ENCODE measurements at regions not wholly inside any gene's neighbourhood (a gene's known extent, or its start where the extent isn't known, plus 50 kb on each side); places are given as distances from the start of the nearest gene placed in this dataset.

DNA sequence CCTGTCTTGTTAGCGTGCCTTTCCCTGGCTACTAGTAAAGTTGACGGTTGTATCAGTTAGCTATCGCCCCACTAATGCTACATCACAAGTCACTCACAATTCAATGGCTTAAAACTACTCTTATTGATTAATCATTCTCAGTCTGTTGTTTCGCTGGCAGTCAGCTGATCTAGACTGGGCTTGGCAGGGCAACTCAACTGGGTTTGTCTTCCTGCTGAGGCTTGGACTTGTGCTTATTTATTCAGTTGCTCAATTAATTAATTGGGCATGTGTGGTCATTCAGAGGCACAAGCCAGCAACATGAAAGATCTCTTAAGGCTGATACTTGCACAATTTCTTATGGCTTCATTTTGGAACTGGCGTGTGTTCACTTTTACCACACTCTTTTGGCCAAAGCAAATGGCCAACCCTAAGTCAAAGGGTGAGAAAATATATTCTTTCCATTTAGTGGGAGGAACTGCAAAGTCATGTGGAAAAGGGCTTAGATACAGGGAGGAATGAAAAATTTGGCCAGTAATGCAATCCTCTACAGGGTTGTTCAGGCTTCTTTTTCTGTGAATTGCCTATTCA, 333.5 kb downstream of the GPR37 start:
- no peak for DNase-seq (ENCODE audit: extremely low read depth, low read depth, low spot score)

DNA sequence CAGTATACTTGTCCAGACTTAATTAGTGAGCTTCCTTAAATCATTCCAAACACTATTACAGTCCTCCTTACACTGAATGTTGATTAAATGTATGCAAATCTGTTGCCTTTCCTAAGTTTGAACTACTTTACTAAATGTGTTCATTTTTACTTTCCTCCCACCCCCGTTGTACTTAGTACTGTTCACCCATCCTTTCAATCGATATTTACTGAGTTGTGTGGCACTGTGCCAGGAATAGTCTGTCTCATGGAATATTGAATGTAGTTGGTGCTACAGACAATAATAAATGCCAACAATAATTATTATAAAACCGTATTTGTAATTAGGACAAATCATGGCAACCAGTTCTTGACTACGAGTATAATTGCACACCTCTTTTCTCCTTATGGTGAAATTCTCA, 335.7 kb downstream of the GPR37 start:
- no peak for DNase-seq (ENCODE audit: extremely low read depth, low read depth, low spot score)

DNA sequence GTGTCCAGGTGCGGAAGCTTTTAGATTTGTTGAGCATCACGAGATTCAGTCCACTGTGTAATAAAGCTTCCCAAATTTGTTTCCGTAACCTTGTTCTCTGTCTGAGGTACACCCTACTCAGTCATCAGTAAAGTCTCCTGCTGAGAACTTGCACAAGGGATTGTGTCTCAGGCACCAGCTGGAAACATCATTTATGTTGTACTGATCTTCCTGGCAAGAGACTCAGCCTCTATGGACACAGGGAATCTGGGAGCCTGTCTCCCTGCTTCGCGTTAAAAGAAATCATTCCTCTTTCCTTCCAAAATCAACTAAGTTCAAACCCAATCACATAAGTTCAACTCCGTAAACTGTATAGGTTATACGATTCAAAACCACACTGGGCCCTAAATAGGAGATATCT, 336.8 kb downstream of the GPR37 start:
- DNase-seq (ENCODE audit: extremely low read depth, low read depth, low spot score), result no peak

DNA sequence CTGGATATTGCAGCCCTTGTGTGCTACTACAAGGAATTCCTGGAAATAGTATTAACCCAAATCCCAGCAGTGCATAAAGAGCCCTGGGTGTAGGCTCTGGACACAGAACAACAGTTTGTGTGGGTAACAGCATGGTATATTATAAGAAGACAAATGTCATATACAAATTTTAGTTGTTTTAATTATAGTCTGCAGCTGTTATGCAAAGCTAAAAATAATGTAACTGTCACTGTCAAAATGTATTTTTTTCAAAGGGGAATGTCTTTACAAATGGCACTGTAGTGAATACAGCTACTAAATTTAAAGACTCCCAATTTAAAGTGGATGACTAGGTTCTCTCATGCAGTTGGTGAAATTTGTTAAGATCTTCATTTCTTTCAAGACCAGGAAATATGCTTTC, 339.0 kb downstream of the GPR37 start:
- no peak for DNase-seq (ENCODE audit: extremely low read depth, low read depth, low spot score)

DNA sequence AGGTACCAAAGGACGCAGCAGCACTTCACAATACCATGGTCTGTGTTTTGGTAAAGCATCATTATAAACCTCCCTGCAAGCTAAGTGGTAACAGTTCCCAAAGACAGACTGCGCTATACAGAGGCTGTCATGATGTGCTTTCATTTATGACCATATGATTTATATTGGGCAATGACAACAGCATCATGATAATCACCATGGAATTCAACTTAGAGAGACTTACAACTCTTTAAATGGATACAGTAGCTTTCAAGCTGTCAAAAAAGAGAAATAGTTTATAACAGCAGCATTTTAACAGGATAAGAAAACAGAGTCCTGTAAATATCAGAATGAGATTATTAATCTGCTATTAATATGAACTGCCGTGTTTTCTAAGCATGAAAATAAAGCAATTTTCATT, 341.7 kb downstream of the GPR37 start:
- DNase-seq (ENCODE audit: extremely low read depth, low read depth, low spot score), result no peak

DNA sequence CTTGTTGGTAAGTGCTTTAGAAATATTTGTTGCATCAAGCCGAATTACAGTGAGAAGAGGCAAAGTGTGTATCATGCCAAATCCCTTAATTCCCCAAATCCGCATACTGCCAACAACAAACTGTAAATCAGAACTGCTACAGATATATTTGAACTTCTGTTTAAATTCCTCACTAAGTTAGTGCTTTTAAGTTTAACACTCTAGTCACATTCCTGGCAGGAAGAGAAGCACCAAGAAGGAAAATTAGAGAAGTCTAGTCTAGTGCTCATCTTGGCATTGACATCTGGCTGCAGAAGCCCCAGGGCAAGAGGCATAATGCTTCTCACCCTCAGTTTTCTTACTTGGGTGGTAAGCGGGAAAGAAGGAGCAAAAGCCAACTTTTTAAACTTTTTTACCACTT, 343.5 kb downstream of the GPR37 start:
- DNase-seq (ENCODE audit: extremely low read depth, low read depth, low spot score), result no peak

DNA sequence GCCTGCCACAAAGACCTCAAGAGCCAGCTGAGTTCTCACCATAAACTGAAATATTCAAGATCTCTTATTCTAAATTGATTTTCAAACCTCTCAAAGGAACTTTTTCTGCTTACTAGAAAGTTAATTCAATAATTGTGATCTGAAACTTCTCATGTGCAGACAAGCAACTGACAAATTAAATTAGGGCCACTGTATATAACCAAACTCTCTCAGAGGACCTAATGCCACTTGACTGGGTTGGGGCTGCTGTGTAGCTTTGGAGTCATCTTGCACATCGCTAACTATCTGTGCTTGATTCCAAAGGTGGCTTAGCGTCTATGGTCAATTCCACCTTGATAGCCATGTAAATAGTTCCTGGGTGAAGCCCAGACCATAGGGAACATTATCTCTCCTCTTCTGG, 345.2 kb downstream of the GPR37 start:
- no peak for DNase-seq (ENCODE audit: extremely low read depth, low read depth, low spot score)

DNA sequence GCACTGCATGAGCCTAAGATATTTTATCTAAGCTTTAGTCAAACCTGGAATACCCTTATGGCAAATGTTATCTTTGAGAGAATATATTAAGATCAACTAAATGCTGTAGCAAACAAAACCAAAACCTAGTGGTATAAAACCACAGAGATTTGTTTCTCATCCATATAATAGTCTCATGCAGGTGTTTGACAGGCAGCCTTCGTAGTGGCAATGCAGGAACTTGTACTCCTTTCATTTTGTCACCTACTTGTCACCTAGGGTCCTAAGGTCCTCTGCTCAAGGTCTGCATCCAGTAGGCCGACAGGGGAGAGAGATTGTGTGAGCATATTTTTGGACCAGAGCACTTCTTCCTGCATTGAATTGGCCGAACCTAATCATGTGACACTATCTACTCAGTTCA, 352.6 kb downstream of the GPR37 start:
- DNase-seq (ENCODE audit: extremely low read depth, low read depth, low spot score), result no peak

DNA sequence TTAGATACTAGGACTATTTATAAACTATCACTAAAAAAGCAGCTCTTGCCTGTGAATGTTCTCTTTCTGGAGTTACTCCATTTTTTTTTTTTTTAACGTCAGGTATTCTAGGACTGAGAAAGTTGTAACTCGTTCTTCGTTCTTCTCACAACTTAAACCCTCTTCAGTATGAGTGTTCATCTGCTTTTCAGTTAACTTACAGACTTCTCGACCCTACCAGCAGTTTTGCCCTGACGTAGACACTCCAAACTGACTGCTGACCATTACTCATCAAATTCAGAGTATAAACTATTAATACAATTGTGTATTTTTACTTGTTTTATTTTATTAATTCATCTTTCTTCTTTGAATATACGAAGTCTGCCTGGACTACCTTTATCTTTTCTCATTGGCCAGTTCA, 353.1 kb downstream of the GPR37 start:
- DNase-seq (ENCODE audit: extremely low read depth, low read depth, low spot score), result no peak

DNA sequence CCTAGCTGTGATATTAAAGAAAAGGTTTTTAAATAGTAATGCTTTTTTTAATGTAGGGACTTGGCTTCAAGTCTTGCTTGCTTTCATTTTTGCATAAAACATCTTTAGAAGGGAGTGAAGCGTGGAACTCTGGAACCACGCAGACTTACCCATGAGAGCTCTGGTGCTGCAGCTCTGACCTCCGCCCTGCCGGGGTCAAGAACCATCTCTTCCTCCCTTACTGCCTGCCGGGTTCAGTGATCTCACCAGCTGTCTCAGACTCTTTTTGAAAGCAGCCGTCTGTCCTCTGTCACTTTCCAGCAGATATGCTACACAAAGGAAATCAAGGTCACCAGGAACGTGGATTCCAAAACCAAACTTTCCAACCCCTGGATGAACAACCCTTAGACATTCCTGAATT, 353.8 kb downstream of the GPR37 start:
- DNase-seq (ENCODE audit: extremely low read depth, low read depth, low spot score), result no peak

DNA sequence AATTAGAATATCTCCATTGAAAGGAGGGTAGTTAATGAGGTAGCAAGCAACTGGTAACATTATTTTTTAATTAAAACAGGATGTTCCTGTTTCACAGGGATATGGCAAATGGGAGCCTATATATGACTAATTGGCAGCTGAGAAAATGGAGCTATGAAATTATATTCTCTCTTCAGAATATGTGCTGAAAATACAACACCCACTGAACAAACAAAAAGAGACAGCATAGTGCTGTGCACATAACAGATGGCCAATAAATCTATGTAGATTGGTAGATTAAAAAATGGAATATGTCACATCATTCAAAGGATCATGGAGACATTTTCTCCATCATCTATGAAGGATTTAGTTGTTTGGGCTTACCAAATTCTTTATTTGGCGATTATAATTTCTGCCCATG, 362.0 kb downstream of the GPR37 start:
- DNase-seq (ENCODE audit: extremely low read depth, low read depth, low spot score), result no peak

DNA sequence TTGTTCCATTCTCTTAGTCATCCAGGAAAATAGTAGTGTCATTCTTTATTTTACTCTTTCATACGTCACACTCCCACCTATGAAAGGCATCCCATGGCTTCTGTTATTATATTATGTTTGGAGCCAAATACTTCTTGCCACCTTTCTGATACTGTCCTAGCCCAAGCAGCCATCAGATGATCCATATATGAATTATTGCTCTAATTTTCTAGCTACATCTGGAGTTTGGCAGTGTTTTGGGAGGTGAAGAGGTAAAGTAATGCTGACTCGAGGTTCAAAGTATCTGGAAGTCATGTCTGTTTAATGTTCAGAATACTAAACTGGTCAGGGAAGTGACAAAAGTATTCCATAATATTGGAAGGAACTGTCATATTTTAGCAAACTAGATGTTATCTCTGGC, 362.5 kb downstream of the GPR37 start:
- no peak for DNase-seq (ENCODE audit: extremely low read depth, low read depth, low spot score)

DNA sequence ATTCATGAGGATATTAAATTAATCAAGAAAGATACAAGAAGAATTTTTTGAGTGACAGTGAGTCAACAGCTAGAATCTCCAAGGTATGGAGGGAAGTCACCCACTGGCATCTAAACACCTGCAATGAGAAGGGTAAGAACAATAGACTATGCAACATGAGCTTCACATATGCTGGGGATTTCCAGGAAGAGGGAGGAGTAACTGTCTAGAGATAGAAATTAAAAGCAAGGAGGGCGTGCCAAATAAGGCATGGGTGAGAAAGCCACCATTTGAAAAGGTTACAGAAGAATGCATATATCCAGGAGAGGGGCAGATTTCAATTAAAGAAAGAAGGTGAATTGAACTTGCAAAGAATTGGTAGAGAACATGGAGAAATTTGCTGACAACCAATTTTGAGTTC, 365.7 kb downstream of the GPR37 start:
- no peak for DNase-seq (ENCODE audit: extremely low read depth, low read depth, low spot score)

DNA sequence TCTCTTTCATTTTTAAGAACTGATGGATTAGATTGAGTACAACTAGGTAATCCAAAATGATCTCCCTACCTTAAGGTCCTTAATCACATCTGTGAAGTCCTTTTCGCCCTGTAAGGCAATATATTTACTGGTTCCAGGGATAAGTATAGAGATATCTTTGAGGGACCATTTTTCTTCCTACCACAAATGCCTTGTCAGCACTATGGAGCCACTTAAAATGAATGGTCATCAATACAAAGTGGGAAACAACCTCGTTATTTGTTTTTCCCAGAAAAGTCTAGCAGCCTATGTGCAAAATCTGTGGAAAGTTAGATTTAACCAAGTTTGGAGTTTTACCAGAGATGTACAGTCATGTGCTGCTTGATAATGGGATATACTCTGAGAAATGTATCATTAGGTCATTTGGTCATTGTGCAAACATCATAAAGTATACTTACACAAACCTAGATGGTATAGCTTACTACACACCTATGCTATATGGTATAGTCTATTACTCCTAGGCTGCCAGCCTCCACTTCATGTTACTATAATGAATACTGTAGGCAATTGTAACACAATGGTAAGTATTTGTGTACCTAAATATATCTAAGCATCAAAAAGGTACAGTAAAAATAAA, 366.2 kb upstream of the TMEM229A start:
- DNase-seq (ENCODE audit: extremely low read depth, low read depth, low spot score), result no peak

DNA sequence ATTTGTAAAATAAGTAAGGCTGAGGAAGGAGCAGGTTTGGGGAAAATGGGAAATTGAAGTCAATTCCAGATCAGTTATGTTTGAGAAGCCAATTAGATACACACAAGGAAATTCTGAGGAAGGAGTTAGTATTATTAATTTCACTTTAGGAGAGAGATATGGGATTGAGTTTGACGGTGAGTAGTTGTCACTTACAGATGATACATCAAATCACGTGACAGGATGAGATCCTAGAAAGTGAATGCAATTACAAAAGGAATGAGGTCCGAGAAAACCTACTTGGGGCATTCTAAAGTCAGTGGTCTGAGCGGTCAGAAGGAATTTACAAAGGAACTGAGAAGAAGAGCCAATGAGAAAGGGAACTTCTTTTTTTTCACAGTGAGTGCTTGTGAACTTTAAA, 364.3 kb upstream of the TMEM229A start:
- no peak for DNase-seq (ENCODE audit: extremely low read depth, low read depth, low spot score)

DNA sequence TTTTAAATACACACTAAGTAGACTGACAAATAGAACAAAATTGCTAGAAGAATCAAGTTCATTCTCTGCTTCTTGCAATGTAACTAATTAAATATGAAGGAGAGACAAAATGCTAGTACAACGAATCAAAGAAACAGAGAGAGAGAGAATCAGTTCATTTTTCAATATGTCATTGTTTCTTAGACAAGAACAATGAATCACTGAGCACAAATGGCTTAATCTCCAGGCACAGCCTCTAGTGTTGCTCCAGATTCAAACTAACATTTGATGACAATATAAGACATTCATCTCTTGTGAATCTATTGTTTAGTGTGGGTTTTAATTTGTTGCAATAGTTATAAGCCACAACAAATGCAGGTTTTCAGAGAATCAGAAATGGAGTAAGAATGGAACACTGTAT, 357.4 kb upstream of the TMEM229A start:
- DNase-seq (ENCODE audit: extremely low read depth, low read depth, low spot score), result no peak

DNA sequence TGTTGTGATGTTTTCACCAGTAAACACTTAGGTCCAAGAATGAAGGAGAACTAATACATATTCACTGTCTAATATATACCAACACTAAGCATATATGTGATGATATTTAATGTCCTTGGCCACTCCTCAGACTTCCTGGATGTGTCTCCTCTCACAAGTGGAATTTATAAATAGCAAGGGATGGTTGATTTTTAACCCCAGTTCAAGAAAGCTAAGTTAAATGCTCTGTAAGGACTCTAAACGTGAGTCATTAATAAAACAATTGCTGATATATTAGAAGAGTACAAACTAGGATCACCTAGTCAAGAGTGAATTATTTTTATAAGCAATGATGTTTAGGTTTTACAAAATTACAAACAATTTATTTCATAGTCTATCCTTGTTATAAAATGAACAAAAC, 355.9 kb upstream of the TMEM229A start:
- DNase-seq (ENCODE audit: extremely low read depth, low read depth, low spot score), result no peak

DNA sequence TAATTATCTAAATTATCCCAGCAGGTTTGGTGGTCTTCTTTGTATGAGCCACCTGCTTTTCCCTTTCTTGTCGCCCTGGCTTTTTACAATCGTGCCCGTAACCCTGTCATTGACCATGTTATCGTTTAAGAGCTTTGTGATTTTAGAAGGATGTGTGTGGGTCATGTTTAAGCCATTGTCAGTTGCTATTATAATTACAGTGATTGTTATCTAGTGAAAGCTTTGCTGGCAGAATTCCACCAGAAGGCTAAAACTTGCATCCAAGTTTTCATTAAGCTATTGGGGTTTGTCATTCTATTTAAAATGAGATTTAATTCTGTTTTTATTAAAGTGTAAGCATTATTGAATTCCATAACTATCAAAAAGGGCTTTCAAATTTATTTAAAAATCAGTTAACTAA, 354.2 kb upstream of the TMEM229A start:
- DNase-seq (ENCODE audit: extremely low read depth, low read depth, low spot score), result no peak

DNA sequence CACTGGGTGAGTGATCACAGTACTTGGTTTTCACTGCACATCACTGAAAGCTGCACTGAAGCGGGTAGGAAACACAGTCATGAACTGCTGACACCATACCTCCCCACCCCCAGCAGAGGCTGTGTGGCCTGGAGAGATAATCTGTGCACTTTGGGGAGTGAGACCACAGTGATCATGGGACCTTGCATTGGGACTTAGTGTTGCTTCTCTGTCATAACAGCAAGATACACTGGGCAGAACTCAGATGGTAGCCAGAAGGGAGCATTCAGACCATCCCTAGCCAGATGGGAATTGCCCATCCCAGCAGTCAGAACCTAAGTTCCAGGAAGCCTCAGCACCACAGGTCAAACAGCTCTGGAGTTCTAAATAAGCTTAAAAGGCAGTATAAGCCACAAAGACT, 346.4 kb upstream of the TMEM229A start:
- no peak for DNase-seq (ENCODE audit: extremely low read depth, low read depth, low spot score)

DNA sequence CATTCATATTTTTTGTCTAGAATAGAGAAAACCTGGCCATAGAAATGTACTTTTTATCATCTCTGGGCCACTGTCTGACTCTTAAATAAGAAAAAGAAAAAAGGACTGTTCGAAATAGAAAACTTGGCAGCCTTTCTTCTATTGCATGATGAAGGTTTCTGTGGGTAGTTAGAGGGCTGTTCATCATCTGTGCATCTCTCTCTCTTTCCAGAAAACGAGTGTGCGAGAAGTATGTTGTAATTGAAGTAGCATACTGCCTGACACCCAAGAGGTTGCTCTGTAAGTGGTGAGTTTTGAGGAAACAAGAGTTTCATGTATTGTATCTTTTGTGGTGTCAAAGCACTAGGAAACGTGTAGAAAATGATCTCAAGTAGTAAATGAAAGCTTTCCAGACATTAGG, 343.2 kb upstream of the TMEM229A start:
- DNase-seq (ENCODE audit: extremely low read depth, low read depth, low spot score), result no peak

DNA sequence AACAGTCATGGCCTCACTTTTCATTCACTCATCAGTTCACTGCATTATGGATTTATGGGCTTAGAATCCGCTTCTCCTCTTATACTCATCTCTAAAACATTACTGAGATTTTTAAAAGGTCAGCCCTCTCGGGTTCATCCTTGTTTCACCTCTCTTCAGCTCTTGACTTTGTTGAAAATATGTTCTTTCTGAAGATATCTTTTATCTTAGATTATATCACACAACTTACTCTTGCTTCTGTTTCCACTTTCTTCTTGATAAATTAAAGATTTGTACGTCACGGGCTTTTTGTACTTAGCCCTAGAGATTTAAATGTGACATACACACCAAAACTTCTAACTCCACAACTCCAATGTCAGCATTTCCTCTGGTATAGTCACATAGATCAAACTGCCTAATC, 342.5 kb upstream of the TMEM229A start:
- DNase-seq (ENCODE audit: extremely low read depth, low read depth, low spot score), result no peak

DNA sequence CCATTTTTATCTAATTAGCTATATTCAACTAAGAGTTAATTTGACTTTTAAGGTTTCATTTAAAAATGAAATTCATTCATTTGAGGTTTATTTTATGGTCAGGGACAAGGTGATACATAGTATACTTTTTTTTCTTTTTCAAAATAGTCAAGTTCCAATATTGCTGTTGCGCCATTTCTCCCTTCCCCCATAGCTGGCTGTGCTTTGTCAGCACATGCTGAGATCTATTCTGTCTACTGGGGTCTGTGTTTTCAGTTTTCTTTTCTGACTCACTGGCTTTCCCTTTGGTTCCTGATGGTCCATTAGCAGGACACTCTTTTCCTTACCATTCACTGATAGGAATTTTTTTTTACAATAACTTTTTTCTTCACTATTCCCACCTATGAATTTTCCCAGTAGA, 336.4 kb upstream of the TMEM229A start:
- no peak for DNase-seq (ENCODE audit: extremely low read depth, low read depth, low spot score)

DNA sequence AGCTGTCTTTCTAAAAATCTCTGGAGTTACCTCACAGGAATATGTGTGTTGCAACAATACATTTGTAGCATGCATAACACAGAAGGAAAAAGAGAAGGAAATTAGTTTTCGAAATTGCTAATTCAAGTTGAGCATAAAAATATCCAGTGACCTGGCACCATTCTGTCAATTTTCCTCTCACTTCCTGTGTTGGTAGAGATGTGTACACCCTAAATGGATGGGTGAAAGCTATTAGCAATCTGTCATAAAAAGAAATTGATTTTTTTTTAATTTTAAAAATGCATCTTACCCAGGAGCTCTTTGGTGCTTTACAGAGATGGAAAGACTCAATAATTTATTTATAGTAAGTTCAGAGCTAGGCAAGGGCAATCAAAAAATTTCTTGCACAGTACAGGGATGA, 333.3 kb upstream of the TMEM229A start:
- DNase-seq (ENCODE audit: extremely low read depth, low read depth, low spot score), result no peak
